Activated T-cell treated with anti-CD3 and anti-CD28 coated beads, Interleukin-2, amount 50 U/mL, for 24 hours (primary cell): ENCODE measurements at regions not wholly inside any gene's neighbourhood (a gene's known extent, or its start where the extent isn't known, plus 50 kb on each side); places are given as distances from the start of the nearest gene placed in this dataset.

ENCODE experiments used
- DNase-seq: peaks from one replicate; pipeline ENCODE4 v3.0.0-alpha.2; 2020
- H3K27ac Mint-ChIP-seq: 2 replicates; pipeline ENCODE4 v1.8.0; 2020; ENCODE audit warnings: mild to moderate bottlenecking, mixed read lengths
- H3K27me3 Mint-ChIP-seq: 2 replicates; pipeline ENCODE4 v1.8.0; 2020; ENCODE audit warnings: mixed read lengths
- H3K36me3 Mint-ChIP-seq: 2 replicates; pipeline ENCODE4 v1.8.0; 2020; ENCODE audit warnings: low read depth, mixed read lengths
- H3K4me1 Mint-ChIP-seq: 2 replicates; pipeline ENCODE4 v1.8.0; 2020; ENCODE audit warnings: low read depth, mixed read lengths
- H3K4me3 Mint-ChIP-seq: 2 replicates; pipeline ENCODE4 v1.8.0; 2020; ENCODE audit warnings: mild to moderate bottlenecking, moderate library complexity, mixed read lengths
- H3K9me3 Mint-ChIP-seq: 2 replicates; pipeline ENCODE4 v1.8.0; 2020; ENCODE audit warnings: mixed read lengths

DNA sequence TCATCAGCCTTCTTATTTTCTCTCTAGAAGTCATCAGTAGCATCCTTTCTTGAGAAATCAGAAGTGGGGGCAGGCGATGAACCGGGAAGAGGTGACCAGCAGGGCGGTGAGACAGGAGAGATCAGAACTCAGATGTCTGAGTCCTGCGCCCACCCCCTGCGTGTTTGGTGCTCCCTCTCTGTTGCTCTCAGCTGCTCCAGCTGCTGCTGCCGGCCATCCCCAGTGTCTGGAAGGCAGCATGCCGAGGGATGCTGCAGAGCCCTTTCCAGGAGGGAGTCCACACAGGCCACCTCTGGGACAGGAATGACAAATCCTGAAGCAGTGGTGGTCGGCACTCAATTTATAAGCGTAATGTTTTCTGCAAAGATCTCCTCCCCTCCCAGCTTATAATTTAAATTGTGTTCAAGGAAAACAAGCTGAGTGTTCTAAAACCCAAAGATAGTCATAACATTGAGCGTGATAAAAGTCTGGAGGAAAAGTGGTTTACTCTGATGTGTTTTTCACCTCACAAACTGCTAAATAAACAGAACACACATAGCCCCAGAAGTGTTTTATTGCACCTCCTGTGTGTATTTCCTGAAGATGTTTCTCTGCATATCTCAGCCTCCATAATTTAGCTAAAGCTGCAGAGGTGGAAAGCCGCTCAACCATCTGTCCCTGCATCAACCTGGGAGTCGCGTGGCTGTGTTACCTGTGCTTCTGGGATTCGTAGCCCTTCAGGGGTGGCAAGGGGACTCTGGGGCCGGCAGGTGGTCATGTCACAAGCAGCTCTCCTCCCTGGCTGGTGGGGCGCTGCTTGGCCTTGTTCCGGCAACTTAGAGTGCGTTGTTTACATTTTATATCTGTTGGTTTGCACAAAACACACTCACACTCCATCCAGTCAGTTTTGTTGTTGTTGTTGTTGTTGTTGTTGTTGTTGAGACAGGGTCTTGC is 191.2 kb downstream of the USP12 start:
- no peaks in the 10 kb centered on the region for H3K4me1 Mint-ChIP-seq
- H3K9me3 Mint-ChIP-seq: no peaks in the 10 kb centered on the region
- no peak for DNase-seq
- H3K36me3 Mint-ChIP-seq: no peaks in the 10 kb centered on the region
- H3K4me3 Mint-ChIP-seq: no peak overlapping the region
- no peak overlapping the region for H3K27ac Mint-ChIP-seq
- H3K27me3 Mint-ChIP-seq: peaks cover 20% of the 10 kb centered on the region

DNA sequence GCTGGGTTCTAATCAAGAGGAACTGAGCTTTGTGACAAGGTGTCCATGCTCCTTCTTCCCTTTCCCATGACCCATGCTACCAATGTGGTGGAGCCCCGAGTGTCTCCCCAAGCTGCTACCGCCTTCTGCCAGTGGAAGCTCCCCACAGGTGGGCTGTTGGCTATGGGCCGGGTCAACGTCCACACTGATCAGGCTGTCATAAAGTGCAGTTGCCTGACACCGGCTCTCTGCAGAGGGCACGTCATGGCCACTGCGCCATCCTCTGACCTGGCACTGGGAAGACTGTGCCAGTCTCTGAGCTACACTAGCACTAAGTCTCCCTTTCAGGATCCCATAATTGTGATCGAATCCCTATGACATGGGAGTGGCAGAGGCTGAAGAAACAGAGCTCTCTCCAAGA is 192.3 kb downstream of the USP12 start:
- H3K27ac Mint-ChIP-seq: no peak overlapping the region
- no peaks in the 10 kb centered on the region for H3K9me3 Mint-ChIP-seq
- DNase-seq: no peak
- H3K36me3 Mint-ChIP-seq: no peaks in the 10 kb centered on the region
- no peaks in the 10 kb centered on the region for H3K4me1 Mint-ChIP-seq
- H3K4me3 Mint-ChIP-seq: no peak overlapping the region
- peaks cover 16% of the 10 kb centered on the region for H3K27me3 Mint-ChIP-seq

DNA sequence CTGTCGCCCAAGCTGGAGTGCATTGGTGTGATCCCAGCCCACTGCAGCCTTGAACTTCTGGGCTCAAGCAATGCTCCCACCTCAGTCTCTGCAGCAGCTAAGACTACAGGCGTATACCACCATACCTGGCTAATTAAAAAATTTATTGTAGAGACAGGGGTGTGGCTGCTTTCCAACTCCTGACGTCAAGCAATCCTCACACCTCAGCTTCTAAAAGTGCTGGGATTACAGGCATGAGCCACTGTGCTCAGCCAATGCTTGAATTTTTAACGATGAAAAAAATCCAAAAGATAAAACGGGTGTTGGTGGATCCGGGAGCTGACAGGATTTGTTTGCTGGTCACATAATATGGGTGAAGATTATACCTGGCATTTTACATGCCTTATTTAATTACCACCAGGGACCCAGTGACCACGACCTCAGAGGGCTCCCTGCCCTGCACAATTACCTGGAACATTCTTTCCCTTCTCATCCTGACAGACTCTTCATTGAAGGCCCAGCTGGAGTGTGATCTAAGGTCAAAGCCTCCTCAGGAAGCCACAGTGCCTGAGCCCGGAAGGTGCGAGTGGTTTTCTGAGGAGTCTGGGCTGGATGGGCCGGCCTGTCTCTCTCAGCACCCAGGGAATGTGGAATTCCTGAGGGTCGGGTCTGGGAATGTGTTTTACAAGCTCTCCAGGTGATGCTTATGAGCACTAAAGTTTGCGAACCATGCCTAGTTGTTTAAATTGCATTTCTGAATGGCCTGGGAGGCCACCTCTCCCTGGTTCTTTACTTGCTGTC is 193.3 kb downstream of the USP12 start:
- Mint-ChIP-seq H3K4me3 (no peak overlapping the region), H3K27me3 (peaks cover 10% of the 10 kb centered on the region), H3K36me3 (no peaks in the 10 kb centered on the region), H3K27ac (no peak overlapping the region), H3K9me3 (no peaks in the 10 kb centered on the region), H3K4me1 (no peaks in the 10 kb centered on the region)
- no peak for DNase-seq

DNA sequence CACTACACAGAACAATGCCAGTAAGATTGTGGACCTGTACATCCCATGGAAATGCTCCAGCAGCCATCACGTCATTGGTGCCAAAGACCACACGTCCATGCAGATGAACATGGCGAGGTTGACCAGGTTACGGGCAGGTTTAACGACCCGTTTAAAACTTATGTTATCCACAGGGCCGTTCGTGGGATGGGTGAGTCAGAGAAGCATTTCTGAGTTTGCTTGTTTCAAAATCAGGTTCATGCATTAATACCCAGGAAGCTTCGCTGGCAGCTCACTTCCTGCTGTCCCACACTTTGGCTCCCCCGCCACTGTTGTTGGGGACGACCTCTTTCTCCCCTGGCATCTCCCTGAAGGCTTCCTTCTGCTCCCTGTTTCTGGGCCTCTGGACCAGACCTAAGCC is 194.1 kb downstream of the USP12 start:
- no peaks in the 10 kb centered on the region for H3K4me1 Mint-ChIP-seq
- DNase-seq: no peak
- H3K9me3 Mint-ChIP-seq: peaks cover 2% of the 10 kb centered on the region
- H3K27ac Mint-ChIP-seq: no peak overlapping the region
- H3K36me3 Mint-ChIP-seq: no peaks in the 10 kb centered on the region
- peaks cover 3% of the 10 kb centered on the region for H3K27me3 Mint-ChIP-seq
- no peak overlapping the region for H3K4me3 Mint-ChIP-seq

DNA sequence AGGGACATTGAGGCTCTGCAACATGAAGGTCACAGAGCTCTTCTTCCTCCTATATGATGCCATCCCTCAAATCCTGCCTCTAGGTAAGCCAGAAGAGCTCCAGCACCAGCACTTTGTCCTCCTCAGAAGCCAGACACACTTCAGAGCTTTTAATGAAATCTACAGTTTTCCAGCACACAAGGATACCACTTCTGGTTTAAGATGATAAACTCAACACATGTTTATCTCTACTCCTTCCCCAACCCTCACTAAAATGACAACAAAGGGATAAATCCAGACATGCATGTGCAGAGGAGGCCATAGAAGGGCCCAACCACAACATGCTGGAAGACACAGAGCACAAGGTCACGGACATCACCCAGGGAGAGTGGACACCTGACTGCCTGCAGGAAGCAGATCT is 195.3 kb downstream of the USP12 start:
- Mint-ChIP-seq H3K36me3 (no peaks in the 10 kb centered on the region), H3K9me3 (peaks cover 2% of the 10 kb centered on the region), H3K27ac (no peak overlapping the region), H3K4me3 (no peak overlapping the region), H3K27me3 (peaks cover 3% of the 10 kb centered on the region), H3K4me1 (peaks cover 4% of the 10 kb centered on the region)
- no peak for DNase-seq

DNA sequence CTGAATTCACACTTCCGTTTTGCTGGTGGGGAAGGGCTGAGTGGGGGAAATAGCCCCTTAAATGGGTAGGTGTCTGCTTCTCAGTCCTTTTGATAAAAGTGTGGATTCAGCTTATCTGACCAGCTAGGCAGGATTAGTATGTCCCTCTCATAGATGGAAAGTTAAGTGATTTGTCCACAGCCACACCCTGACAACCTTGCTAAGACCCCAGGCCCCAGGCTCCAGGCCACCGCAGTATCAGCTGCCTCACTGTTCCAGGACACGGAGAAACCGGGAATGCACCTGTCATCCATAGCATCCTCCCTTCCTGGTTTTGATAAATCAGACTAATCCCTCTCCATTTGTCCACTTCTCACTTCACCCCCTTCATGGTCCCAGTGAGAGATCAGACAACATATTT is 197.7 kb downstream of the USP12 start:
- H3K9me3 Mint-ChIP-seq: peaks cover 2% of the 10 kb centered on the region
- peaks cover 4% of the 10 kb centered on the region for H3K4me1 Mint-ChIP-seq
- no peak overlapping the region for H3K27ac Mint-ChIP-seq
- no peaks in the 10 kb centered on the region for H3K36me3 Mint-ChIP-seq
- DNase-seq: no peak
- H3K27me3 Mint-ChIP-seq: peaks cover 3% of the 10 kb centered on the region
- H3K4me3 Mint-ChIP-seq: no peak overlapping the region

DNA sequence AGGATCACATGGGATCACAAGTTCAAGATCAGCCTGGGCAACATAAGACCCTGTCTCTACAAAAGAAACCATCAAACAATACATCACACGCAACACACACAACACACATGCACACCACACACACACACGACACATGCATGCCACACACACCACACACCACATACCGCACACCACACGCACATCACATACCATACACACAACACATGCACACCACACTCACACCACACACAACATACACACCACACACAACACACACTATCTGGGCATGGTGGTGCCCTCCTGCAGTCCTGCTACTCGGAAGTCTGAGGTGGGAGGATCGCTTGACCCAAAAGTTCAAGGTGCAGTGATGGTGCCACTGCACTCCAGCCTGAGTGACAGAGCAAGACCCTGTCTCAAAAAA is 198.3 kb downstream of the USP12 start:
- H3K4me3 Mint-ChIP-seq: no peak overlapping the region
- peaks cover 2% of the 10 kb centered on the region for H3K9me3 Mint-ChIP-seq
- H3K27ac Mint-ChIP-seq: no peak overlapping the region
- peaks cover 4% of the 10 kb centered on the region for H3K4me1 Mint-ChIP-seq
- no peaks in the 10 kb centered on the region for H3K27me3 Mint-ChIP-seq
- no peak for DNase-seq
- no peaks in the 10 kb centered on the region for H3K36me3 Mint-ChIP-seq

DNA sequence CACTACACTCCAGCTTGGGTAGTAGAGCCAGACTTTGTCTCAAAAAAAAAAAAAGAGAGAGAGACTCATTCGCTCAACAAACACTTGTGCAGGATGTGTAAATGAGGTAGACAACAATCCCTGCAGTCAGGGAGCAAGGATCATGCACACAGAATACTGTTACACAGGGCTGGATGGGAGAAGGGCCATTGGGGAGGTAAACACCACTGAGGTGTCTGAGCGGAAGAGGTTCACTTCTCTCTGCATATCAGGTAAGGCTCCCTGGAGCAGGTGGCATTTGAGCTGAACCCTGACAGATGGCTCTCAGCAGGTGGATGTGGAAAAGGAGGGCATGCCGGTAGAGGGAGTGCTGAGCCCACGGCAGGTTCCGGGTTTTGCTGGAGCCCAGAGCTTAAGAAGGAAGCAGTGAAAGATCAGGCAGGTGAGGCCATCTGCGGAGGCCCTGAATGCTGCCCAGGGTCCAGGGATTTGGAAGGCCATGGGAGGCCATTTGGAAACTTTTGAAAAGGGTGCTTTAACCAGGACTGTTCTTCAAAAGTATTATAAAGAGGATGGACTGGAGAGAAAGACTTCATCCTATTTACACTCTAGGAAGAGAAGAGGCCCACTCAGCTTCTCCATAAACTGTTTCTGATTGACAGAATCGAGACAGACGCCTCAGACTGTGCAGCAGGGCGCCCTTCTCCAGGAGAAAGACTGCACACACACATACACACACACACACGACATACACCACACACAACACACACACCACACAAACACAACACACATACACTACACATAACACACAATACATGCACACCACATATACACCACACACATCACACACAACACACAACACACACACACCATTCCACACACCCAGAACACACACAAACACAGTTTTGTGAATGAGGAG is 199.4 kb downstream of the USP12 start:
- H3K9me3 Mint-ChIP-seq: peaks cover 2% of the 10 kb centered on the region
- H3K4me1 Mint-ChIP-seq: peaks cover 4% of the 10 kb centered on the region
- DNase-seq: peak; percentile 35
- H3K27me3 Mint-ChIP-seq: no peaks in the 10 kb centered on the region
- H3K4me3 Mint-ChIP-seq: no peak overlapping the region
- H3K36me3 Mint-ChIP-seq: no peaks in the 10 kb centered on the region
- peak overlapping the region; percentile 68 for H3K27ac Mint-ChIP-seq

DNA sequence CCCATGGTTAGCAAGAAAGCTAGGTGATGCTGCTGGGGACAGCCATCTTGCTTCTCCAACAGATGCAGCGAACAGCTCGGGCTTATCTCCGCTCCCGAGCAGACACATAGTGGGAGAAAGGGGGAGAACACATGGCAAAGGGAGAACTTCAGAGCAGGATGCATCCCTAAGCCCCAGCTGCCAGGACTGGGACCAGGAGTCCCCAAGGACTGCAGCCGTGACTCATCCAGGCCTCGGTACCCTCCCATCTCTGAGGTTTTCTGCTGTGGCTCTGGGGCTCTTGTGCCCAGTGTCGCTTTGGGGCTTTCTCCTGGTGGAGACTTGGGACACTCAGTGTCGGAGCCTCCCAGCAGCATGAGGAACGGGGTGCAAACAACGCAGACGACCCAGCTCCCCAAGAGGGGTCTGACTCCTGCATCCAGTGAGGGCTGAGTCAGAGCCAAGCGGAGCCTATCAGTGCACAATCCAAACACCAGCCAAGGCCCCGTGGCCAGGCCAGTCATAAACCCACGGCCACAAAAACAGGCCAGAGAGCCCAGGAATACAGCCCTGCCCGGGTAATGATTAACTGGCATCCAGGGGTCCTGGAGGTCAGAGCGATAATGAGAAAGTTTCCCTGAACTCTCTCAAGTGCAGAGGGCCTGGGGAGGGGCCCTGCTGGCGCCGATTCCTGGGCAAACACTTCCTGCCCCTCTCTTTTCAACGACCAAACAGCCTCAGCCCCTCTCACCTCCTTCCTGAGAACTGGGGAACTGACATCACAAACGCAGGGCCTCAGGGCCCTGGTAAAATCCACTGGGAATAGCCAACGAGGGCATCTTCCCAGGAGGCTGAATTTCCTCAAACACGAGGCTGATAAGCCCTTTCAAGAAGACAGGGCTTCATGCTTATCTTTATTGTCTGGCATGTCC is 202.9 kb downstream of the USP12 start:
- no peak for DNase-seq
- Mint-ChIP-seq H3K4me3 (no peak overlapping the region), H3K27me3 (no peaks in the 10 kb centered on the region), H3K9me3 (peaks cover 2% of the 10 kb centered on the region), H3K27ac (no peak overlapping the region), H3K4me1 (peaks cover 4% of the 10 kb centered on the region), H3K36me3 (no peaks in the 10 kb centered on the region)

DNA sequence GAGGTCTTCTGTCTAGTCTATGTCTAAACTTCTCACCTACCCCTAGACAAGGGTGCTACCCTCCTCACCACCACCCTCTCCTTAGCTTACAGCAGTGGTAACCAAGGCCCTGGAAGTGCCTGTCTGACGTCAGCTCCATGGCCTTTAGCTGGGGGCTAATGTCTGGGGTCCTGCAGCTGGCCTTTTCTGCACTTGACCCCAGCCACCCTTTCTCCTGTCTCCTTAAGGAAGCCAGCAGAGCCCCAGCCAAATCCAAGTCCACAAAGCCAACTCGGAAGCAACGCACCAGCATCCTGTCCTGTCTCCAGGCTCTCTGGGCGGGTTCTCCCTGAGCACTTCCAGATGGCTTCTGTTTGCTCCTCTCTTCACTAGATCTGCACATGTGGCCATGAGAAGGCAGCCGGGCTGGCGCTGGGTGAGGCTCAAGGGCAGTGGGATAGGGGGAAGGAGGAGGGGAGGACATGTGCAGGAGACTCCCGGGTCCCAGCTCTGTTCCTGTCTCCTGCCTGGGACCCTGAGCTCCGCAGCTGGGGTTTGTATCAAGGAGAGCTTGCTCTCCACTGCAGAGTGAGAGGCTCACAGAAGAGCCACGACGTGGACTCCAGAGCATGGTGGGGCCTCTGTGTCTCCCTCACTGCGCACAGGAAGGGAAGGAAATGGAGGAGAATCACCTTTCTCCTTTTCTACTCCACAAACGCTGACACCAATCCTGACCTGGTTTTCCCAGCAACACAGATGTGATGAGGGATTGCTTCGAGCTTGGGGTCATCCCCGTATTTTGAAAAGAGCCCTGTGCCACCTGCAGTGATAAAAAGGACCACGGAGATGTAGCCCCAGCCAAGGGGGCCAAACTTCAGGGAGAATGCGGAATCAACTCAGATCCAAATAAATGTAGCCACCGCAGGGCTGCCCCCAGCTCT is 204.2 kb downstream of the USP12 start:
- Mint-ChIP-seq H3K9me3 (no peaks in the 10 kb centered on the region), H3K27ac (no peak overlapping the region), H3K4me1 (peaks cover 4% of the 10 kb centered on the region), H3K4me3 (no peak overlapping the region), H3K36me3 (no peaks in the 10 kb centered on the region), H3K27me3 (no peaks in the 10 kb centered on the region)
- DNase-seq: no peak

DNA sequence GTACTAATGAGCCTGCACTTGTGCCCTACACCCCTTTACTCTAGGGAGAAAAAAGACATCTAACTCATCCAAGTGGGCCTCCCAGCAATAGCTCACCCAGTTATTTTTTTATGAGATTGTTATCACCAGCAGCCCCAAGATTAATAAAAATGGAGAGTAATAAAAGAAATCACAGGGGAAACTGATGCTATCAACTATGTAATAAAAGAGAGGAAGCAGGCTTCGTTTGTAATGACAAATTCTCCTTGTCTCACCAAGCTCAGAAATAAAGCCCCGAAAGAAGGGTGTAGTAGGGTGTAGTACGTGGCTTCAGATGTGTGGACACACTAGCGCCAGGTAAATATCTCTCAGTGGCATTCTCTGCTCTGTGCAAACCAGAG is 204.9 kb downstream of the USP12 start:
- Mint-ChIP-seq H3K4me3 (no peak overlapping the region), H3K9me3 (no peaks in the 10 kb centered on the region)
- no peak for DNase-seq

DNA sequence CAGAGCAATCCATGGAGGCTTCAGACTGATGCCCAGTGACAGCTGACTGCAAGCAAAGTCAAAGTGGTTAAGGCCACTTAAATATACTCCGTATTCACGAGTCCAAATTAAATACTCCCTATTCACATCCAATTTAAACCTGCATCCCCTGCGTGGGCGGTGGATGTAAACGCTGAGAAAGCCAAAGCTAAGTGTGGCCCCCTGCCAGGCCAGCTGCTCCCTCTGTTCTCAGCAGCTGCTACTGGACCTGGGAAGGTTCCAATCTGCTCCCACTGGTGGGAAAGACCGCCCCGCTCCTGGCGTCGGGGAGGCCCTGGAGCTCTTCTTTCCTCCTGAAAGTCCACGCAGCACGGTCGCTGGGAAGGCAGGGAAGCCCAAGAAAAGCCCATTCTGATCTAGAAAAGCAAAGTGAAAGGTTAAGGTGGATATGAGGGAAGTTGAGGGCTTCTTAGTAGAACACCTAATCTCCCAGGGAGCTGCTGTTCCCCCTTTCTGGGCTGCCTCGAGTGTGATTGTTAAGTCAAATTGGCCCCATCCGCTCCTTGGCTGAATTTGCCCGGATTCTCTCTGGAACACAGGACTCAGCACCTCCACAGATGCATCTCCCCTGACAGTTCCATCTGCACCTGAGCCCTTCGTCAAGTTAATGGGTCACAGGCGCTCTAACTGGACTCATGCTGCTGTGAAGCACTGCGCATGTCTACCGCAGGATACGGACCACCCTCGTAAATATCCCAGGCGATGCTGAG is 205.5 kb downstream of the USP12 start:
- Mint-ChIP-seq H3K27me3 (no peaks in the 10 kb centered on the region), H3K4me1 (no peaks in the 10 kb centered on the region), H3K4me3 (no peak overlapping the region), H3K36me3 (no peaks in the 10 kb centered on the region), H3K9me3 (no peaks in the 10 kb centered on the region), H3K27ac (no peak overlapping the region)
- DNase-seq: no peak

More for the DNA sequence above, 204.9 kb downstream of the USP12 start:
- Mint-ChIP-seq H3K4me1 (no peaks in the 10 kb centered on the region), H3K36me3 (no peaks in the 10 kb centered on the region), H3K27ac (no peak overlapping the region), H3K27me3 (no peaks in the 10 kb centered on the region)
